ENCODE measurements at regions not wholly inside any gene's neighbourhood (a gene's known extent, or its start where the extent isn't known, plus 50 kb on each side); places are given as distances from the start of the nearest gene placed in this dataset.

- H4K8ac ChIP-seq (ENCODE audit: low read depth in 2 of 2, low read length in 2 of 2): no peak overlapping the region
- no peak overlapping the region for H2BK120ac ChIP-seq (ENCODE audit: low read depth, low read length)
- H2AK9ac ChIP-seq (replicated peaks; ENCODE audit: low read depth, low read length, poor library complexity): no peak overlapping the region
- in situ Hi-C loops (cut with MboI; ENCODE audit: low sequenced_read_pairs): no loop called here
- H3K27me3 ChIP-seq (ENCODE audit: control insufficient read depth, insufficient read depth, low read length): no peaks in the 10 kb centered on the region
- no peaks in the 10 kb centered on the region for H3K79me1 ChIP-seq (ENCODE audit: low read depth in 1 of 2, low read length in 2 of 2)
- no peak overlapping the region for H3K18ac ChIP-seq (ENCODE audit: low read depth, low read length)
- no peak overlapping the region for H3K23ac ChIP-seq (ENCODE audit: low read depth, low read length)
- H3K4ac ChIP-seq (ENCODE audit: low read depth, low read length): no peak overlapping the region
- no peak overlapping the region for H3K4me3 ChIP-seq (ENCODE audit: insufficient read depth, low read depth, low read length)
- no peak overlapping the region for H3K56ac ChIP-seq (ENCODE audit: extremely low read depth, insufficient read depth, low read length)
- H4K91ac ChIP-seq (ENCODE audit: insufficient read depth, low read depth, low read length): no peak overlapping the region
- H3K4me1 ChIP-seq (ENCODE audit: control insufficient read depth, insufficient read depth, low read length): no peaks in the 10 kb centered on the region
- H3K14ac ChIP-seq (replicated peaks; ENCODE audit: low read depth, low read length): no peak overlapping the region
- dilution Hi-C loops (cut with HindIII; ENCODE audit: low sequenced_read_pairs, unreplicated experiment): no loop called here
- no peak for DNase-seq
- intact Hi-C loops (cut with micrococcal nuclease): no loop called here
- H4K20me1 ChIP-seq (ENCODE audit: insufficient read depth, low read length): peaks cover 6% of the 10 kb centered on the region; the same call in 1 of the 2 replicates
- no peak for TF ChIP-seq MXI1 (IDR thresholded peaks at IDR 0.05; ENCODE audit: borderline replicate concordance, low read depth, low read length)
- TF ChIP-seq SMC3 (IDR thresholded peaks at IDR 0.05; ENCODE audit: low read depth, low read length): no peak
- TF ChIP-seq POLR2A (IDR thresholded peaks at IDR 0.05; ENCODE audit: low read depth, low read length): no peak
- TF ChIP-seq, protein P1, sequence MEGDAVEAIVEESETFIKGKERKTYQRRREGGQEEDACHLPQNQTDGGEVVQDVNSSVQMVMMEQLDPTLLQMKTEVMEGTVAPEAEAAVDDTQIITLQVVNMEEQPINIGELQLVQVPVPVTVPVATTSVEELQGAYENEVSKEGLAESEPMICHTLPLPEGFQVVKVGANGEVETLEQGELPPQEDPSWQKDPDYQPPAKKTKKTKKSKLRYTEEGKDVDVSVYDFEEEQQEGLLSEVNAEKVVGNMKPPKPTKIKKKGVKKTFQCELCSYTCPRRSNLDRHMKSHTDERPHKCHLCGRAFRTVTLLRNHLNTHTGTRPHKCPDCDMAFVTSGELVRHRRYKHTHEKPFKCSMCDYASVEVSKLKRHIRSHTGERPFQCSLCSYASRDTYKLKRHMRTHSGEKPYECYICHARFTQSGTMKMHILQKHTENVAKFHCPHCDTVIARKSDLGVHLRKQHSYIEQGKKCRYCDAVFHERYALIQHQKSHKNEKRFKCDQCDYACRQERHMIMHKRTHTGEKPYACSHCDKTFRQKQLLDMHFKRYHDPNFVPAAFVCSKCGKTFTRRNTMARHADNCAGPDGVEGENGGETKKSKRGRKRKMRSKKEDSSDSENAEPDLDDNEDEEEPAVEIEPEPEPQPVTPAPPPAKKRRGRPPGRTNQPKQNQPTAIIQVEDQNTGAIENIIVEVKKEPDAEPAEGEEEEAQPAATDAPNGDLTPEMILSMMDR (conservative IDR thresholded peaks at IDR 0.05; ENCODE audit: low read depth, low read length): no peak
- TF ChIP-seq CHD1 (IDR thresholded peaks at IDR 0.05; ENCODE audit: low read depth, low read length): no peak
- TF ChIP-seq RAD21 (IDR thresholded peaks at IDR 0.05; ENCODE audit: low read length): no peak
- no peak for TF ChIP-seq CEBPB (IDR thresholded peaks at IDR 0.05; ENCODE audit: low read depth, low read length)
- no peak for TF ChIP-seq RFX5 (IDR thresholded peaks at IDR 0.05; ENCODE audit: low read depth, low read length)
- no peak for TF ChIP-seq BHLHE40 (IDR thresholded peaks at IDR 0.05; ENCODE audit: low read depth, low read length)
- no peak for TF ChIP-seq ELK1 (IDR thresholded peaks at IDR 0.05; ENCODE audit: borderline replicate concordance, low read depth, low read length)
- no peak for TF ChIP-seq NFE2L2 (IDR thresholded peaks at IDR 0.05; ENCODE audit: low read depth, low read length)
- no peak for TF ChIP-seq FOS (IDR thresholded peaks at IDR 0.05; ENCODE audit: low read depth, low read length)
- TF ChIP-seq MAFK (IDR thresholded peaks at IDR 0.05; ENCODE audit: low read depth, low read length): no peak
- POLR2A ChIA-PET (ENCODE audit: unreplicated experiment): no interaction called here
- peaks cover 7% of the 10 kb centered on the region; the same call in 1 of the 2 replicates for H3K9me1 ChIP-seq (ENCODE audit: insufficient read depth, low read length)
- ATAC-seq (ENCODE audit: low read depth): no peak
- H2AK5ac ChIP-seq (ENCODE audit: low read depth, low read length): no peak overlapping the region
- H3K4me2 ChIP-seq (ENCODE audit: low read depth, low read length): no peak overlapping the region
- WGBS, 2 experiments (ENCODE audit: extremely low coverage in 2 of 2, insufficient read length in 1 of 2): no CpG with 5 or more reads among the region's 2 CpGs
- CTCF ChIA-PET: interaction anchor here (0.6 kb wide), 1 partner anchor 1538 kb away, joined by 6 read pairs; no protein-coding TSS in a partner anchor
- H3K27ac ChIP-seq (ENCODE audit: insufficient read depth, low read length): no peak overlapping the region
- H2BK15ac ChIP-seq (ENCODE audit: low read depth, low read length): no peak overlapping the region
- no peak overlapping the region for H2BK20ac ChIP-seq (ENCODE audit: low read depth, low read length)
- no peak overlapping the region for H2BK5ac ChIP-seq (ENCODE audit: low read depth, low read length, poor library complexity, severe bottlenecking)
- BruUV-seq (replicated peaks): no TSS peak
- no peaks in the 10 kb centered on the region for H3K36me3 ChIP-seq (ENCODE audit: control insufficient read depth, insufficient read depth, low read length)
- H3K9me3 ChIP-seq (ENCODE audit: control insufficient read depth, insufficient read depth, low read length): no peaks in the 10 kb centered on the region
- no peak overlapping the region for H3K9ac ChIP-seq (ENCODE audit: low read depth, low read length)
- H2AFZ ChIP-seq (replicated peaks; ENCODE audit: low read length, poor library complexity): no peak overlapping the region
- H4K5ac ChIP-seq (ENCODE audit: low read depth, low read length): no peak overlapping the region
Observed at GRCh38 chr20:52426856-52427255, 235.3 kb upstream of the ZFP64 start.

All from IMR-90 (cell line).